ENCODE measurements at regions not wholly inside any gene's neighbourhood (a gene's known extent, or its start where the extent isn't known, plus 50 kb on each side); places are given as distances from the start of the nearest gene placed in this dataset.
"Not testable (repeated sequence)": the region's sequence is repeated elsewhere in the genome, so short reads cannot be mapped to it uniquely, and the experiment has no call there.

DNA sequence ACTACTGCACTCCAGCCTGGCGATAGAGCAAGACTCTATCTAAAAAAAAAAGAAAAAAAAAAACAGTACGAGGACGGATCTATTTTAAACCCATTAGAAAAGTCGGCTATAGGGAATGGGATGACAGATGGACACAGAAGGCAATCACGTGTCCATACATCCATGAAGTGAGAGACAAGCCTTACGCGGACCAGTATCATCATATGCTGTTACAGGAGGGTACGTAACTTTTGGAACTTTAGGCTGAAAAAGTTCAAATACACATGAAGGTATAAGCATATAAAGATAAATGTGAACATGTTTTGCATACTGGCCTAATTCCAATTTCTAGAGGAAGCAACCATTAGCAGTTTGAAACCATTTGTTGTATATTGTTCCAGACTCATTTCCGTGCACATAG, 109.8 kb upstream of the EXOC2 start:
- no peak overlapping the region for H3K27ac ChIP-seq (replicated peaks)
- intact Hi-C loops (cut with micrococcal nuclease): no loop called here
- H3K27me3 ChIP-seq (ENCODE audit: low read depth): peaks cover 68% of the 10 kb centered on the region
- no peaks in the 10 kb centered on the region for H3K4me1 ChIP-seq
- TF ChIP-seq, protein P1, sequence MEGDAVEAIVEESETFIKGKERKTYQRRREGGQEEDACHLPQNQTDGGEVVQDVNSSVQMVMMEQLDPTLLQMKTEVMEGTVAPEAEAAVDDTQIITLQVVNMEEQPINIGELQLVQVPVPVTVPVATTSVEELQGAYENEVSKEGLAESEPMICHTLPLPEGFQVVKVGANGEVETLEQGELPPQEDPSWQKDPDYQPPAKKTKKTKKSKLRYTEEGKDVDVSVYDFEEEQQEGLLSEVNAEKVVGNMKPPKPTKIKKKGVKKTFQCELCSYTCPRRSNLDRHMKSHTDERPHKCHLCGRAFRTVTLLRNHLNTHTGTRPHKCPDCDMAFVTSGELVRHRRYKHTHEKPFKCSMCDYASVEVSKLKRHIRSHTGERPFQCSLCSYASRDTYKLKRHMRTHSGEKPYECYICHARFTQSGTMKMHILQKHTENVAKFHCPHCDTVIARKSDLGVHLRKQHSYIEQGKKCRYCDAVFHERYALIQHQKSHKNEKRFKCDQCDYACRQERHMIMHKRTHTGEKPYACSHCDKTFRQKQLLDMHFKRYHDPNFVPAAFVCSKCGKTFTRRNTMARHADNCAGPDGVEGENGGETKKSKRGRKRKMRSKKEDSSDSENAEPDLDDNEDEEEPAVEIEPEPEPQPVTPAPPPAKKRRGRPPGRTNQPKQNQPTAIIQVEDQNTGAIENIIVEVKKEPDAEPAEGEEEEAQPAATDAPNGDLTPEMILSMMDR (IDR thresholded peaks at IDR 0.05; ENCODE audit: borderline replicate concordance): no peak
- H3K9me3 ChIP-seq (replicated peaks): no peaks in the 10 kb centered on the region
- no peaks in the 10 kb centered on the region for H3K36me3 ChIP-seq
- no peak for DNase-seq
- H3K4me3 ChIP-seq: no peak overlapping the region

DNA sequence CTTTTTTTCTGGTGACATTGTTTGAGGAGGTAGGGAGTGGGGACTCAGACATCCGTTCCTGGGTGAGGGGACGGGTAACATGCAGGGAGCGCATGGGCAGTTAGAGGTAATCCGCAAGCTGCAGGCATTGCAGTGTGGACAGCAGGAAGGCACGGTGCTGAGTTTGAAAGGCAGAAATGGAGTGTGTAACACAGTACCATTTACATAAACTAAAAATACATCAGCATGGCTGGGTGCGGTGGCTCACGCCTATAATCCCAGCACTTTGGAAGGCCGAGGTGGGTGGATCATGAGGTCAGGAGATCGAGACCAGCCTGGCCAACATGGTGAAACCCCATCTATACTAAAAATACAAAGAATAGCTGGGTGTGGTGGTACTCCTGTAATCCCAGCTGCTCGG, 109.3 kb upstream of the EXOC2 start:
- H3K4me3 ChIP-seq; DNase-seq; intact Hi-C loops (cut with micrococcal nuclease); H3K4me1 ChIP-seq; H3K9me3 ChIP-seq (replicated peaks); H3K27ac ChIP-seq (replicated peaks); H3K36me3 ChIP-seq: not testable (repeated sequence)
- H3K27me3 ChIP-seq (ENCODE audit: low read depth): peaks cover 70% of the 10 kb centered on the region

DNA sequence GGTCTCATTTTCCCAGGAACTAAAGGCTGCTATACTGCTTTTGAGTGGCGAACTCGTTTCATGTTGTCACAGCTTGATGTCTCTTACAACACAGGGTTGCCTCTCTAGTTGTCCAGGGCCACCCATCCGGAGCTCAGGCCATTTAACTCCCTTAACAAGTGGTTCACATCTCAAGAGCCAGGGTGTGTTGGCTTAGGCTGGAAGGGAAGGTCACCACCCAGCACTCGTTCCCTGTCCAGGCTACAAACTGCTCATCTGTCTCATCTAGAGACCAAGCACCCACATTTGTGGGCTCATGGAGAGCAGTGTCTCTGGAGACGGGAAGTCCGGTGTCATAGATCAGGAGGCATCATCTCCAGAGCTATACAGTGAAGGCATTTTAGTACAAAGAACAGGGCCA, 106.8 kb upstream of the EXOC2 start:
- H3K27me3 ChIP-seq (ENCODE audit: low read depth): peaks cover 94% of the 10 kb centered on the region
- H3K4me1 ChIP-seq: no peaks in the 10 kb centered on the region
- no peaks in the 10 kb centered on the region for H3K9me3 ChIP-seq (replicated peaks)
- TF ChIP-seq, protein P1 (IDR thresholded peaks at IDR 0.05; ENCODE audit: borderline replicate concordance): no peak
- no peak for DNase-seq
- H3K4me3 ChIP-seq: no peak overlapping the region
- H3K27ac ChIP-seq (replicated peaks): no peak overlapping the region
- intact Hi-C loops (cut with micrococcal nuclease): loop anchor here (5.0 kb wide), 1 partner anchor 583 kb away; no protein-coding TSS in a partner anchor
- no peaks in the 10 kb centered on the region for H3K36me3 ChIP-seq

DNA sequence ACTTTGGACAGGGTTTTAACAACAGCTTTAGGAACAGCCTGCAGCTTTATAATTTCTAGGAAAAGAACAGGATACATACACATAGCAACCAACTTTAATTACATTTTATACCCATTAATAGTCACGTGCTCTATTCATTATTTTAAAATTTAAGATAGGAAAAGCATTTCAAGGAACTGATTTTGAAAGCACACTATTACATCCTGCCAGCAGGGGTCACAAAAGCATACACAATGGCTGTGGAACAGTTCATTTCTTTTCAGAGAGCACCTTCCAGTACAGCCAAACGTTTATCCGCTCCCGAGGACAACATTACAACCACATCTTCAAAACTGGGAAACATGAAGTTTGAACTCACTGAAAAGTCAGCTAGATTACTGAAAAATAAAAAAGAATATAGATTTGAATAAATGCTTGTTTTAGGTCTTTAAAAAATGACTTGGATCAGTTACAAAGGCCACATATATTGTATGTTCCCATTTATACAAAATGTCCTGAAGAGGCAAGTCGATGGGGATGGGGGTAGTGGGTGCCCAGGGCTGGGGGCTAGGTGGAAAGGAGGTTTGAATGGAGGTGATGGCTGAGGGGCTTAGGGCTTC, 104.6 kb upstream of the EXOC2 start:
- DNase-seq: no peak
- TF ChIP-seq, protein P1 (IDR thresholded peaks at IDR 0.05; ENCODE audit: borderline replicate concordance): peak; percentile 87
- H3K36me3 ChIP-seq: no peaks in the 10 kb centered on the region
- no peaks in the 10 kb centered on the region for H3K4me1 ChIP-seq
- no peak overlapping the region for H3K4me3 ChIP-seq
- intact Hi-C loops (cut with micrococcal nuclease): loop anchor here (5.0 kb wide), 1 partner anchor 585 kb away; no protein-coding TSS in a partner anchor
- H3K27me3 ChIP-seq (ENCODE audit: low read depth): peaks cover 96% of the 10 kb centered on the region
- H3K27ac ChIP-seq (replicated peaks): no peak overlapping the region
- no peaks in the 10 kb centered on the region for H3K9me3 ChIP-seq (replicated peaks)

DNA sequence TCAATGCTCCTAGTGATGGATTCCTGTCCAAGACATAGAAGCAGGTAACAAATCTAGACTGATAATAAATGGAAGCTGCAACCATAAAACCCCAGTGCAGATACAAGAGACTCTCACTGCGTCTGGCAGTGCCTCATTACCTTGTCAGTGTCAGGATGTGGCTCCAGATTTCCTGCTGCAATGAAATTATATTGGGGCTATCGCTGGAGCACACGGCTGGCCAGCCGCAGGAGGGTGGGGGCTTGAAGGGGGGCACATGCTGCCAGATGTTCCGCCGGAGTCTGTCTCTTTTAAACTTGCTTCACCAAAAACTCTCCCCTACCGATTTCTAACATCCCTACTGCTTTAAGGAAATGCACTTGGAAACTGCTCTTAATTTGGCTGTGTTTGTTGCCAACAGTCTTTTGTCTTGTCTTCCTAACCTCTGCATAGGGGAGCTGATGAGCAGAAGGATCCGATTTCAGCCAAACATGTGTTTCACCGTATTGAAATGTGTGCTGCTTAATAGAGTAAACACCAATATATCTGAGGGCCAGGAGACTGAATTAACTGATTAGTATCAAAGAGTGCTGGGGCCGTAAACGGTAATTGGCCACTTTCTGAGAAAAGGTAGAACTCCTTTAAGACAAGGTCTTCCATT, 102.2 kb upstream of the EXOC2 start:
- TF ChIP-seq, protein P1 (IDR thresholded peaks at IDR 0.05; ENCODE audit: borderline replicate concordance): no peak
- H3K27me3 ChIP-seq (ENCODE audit: low read depth): peaks cover 96% of the 10 kb centered on the region

DNA sequence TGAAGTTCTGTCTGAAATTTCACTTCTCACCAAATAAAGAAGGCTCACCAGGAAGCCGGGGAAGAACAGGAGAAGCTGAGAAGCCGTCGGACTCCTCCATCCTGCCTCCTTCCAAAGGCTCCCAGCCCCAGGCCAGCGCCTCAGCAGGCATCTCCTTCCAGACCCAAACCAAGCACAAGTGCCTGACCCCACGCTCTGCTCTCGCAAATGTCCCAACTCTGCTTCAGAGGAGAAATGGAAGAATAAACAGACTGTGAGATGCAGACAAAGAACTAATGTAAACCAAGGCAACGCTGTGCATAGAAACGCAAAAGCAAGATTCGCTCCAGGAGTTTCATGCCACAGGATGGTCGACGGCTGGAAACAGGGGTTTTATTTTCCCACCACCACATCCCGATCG, 100.3 kb upstream of the EXOC2 start:
- H3K9me3 ChIP-seq (replicated peaks): no peaks in the 10 kb centered on the region
- H3K27ac ChIP-seq (replicated peaks): no peak overlapping the region
- peaks cover 91% of the 10 kb centered on the region for H3K27me3 ChIP-seq (ENCODE audit: low read depth)
- TF ChIP-seq, protein P1 (IDR thresholded peaks at IDR 0.05; ENCODE audit: borderline replicate concordance): no peak
- DNase-seq: no peak
- H3K4me1 ChIP-seq: no peaks in the 10 kb centered on the region
- intact Hi-C loops (cut with micrococcal nuclease): no loop called here
- H3K4me3 ChIP-seq: no peak overlapping the region
- H3K36me3 ChIP-seq: no peaks in the 10 kb centered on the region

More for the DNA sequence above, 102.2 kb upstream of the EXOC2 start:
- intact Hi-C loops (cut with micrococcal nuclease): loop anchor here (5.0 kb wide), 1 partner anchor 587 kb away; no protein-coding TSS in a partner anchor
- H3K4me3 ChIP-seq: no peak overlapping the region
- no peaks in the 10 kb centered on the region for H3K4me1 ChIP-seq
- DNase-seq: no peak
- no peak overlapping the region for H3K27ac ChIP-seq (replicated peaks)
- no peaks in the 10 kb centered on the region for H3K9me3 ChIP-seq (replicated peaks)
- H3K36me3 ChIP-seq: no peaks in the 10 kb centered on the region

All from left ventricle myocardium inferior (tissue), 1 donor.